Left lobe of liver (tissue), 2 donors: ENCODE measurements at regions not wholly inside any gene's neighbourhood (a gene's known extent, or its start where the extent isn't known, plus 50 kb on each side); places are given as distances from the start of the nearest gene placed in this dataset.
"Not testable (repeated sequence)": the region's sequence is repeated elsewhere in the genome, so short reads cannot be mapped to it uniquely, and the experiment has no call there.

Experiments
- ATAC-seq: fragments of 200-7000 bp; cut with Tn5 transposase; one replicate; pipeline ENCODE4 v1.9.1; 2020; ENCODE audit warnings: mild to moderate bottlenecking, moderate library complexity
- DNase-seq: peaks from one replicate; pipeline ENCODE4 v3.0.0-alpha.2; 2020; ENCODE audit warnings: low spot score
- donor health status: DM: no; HTN: no; CAD: no; lungs with moderate emphysema.
- donor health status: DM: no; HTN: yes; CAD: no.

DNA sequence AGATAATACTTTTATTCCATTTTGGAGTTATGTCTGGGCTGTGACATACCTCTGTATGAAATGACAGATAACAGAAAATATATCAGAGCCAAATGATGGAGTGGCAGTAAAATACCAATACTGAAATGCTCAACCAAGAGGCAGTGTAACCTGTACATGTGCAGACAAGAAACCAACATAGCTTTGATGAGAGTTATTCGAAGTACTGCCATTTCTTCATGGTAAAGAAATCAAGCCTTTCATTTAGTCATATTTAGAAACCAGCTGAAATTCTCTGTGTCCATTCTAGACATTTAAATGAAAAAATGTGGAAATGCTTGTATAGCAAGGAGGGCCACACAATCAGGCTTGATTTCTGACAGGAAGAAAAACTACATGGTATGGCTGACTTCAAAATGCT is 127.1 kb upstream of the PTPRZ1 start:
- DNase-seq (no peak), ATAC-seq (no peak)

DNA sequence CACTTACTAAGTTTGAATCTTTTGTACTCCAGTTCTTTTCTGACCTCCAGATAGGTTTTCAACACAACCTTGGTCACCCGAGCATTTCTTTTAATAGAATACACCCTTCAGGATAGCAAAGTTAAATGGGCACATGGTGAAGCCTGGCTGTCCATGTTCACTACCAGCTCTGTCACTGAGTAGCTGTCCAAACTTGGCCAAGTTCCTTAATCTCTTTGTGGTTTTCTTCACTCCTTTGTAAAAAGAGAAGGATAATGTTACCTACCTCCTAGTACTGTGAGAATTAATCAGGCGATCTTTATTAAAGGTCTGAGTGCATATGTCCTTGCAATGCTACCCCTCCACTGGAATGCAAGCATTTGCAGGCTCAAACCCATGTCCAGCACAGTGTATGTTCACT is 128.1 kb upstream of the PTPRZ1 start:
- DNase-seq = no peak
- ATAC-seq = no peak

DNA sequence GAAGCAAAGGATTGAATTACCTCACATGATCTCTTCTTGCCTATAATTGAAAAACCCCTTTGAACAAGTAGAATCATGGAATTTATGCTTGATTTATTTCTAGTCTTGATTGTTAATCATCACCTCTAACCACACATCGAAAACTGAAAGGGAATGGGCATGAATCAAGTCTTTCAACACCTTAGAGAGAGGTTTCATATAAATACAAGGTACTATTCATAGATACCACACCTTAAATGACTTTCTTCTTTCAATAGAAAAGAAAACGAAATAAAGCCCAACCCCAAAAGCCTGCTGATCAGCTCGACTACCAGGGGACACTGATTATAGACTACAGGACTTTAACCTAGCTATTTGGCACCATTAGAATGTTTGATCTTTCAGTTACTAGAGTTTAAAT is 128.6 kb upstream of the PTPRZ1 start:
- ATAC-seq (no peak), DNase-seq (no peak)

DNA sequence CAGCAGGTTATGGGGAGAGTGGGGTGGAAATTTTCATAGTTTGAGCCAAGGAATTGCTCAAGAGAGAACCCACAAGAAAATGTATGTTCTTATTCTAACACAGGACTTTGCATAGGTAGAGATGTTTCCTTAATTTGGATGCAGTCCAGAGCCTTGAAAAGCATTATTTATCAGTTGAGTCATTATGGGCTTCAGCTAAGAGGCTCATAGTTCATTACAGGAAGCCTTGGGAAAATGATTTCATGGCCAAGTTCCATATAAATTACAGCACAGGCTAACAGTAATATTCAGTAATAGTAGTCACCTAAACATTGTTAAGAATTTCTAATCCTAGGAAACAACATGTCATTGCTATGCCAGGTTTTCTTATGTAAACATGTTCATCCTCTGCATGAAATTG is 131.1 kb upstream of the PTPRZ1 start:
- no peak for ATAC-seq
- DNase-seq = no peak

DNA sequence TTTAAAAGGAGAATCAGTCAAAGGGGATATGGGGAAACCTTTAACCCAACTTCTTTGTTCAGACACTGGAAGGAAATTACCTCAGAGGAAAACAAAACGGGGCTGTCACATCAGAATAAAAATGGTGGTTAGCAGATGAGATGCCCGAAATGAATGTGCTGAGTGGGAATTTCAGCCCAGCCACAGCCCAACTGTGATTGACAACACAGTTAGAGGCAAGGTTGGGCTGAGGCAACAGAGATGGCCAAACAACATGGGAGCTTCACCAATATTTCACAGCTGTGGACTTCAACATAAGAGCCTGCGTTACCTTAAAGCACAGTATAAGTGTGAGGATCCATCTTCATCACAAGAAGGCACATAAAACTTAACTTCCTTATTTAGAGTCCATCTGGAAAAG is 133.5 kb upstream of the PTPRZ1 start:
- ATAC-seq = no peak
- DNase-seq = no peak

DNA sequence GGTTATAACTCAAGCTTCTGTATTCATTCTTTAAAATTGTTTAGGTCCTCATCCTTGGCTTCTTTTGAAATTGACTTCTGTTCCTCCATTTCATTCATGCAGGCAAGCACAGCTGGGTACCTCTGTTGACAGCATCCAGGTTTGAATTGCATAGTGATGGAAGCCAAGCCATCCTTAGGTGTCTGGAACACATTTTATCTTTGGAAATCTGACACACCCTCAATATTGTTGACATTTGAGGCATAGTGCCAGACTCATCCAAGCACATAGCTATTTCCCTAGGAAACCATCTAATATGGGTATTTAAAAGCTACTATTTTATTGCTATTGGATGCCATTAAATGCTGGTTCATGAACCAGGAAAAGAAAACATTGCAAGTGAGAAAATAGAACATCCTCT is 142.1 kb upstream of the PTPRZ1 start:
- DNase-seq (no peak), ATAC-seq (no peak)

DNA sequence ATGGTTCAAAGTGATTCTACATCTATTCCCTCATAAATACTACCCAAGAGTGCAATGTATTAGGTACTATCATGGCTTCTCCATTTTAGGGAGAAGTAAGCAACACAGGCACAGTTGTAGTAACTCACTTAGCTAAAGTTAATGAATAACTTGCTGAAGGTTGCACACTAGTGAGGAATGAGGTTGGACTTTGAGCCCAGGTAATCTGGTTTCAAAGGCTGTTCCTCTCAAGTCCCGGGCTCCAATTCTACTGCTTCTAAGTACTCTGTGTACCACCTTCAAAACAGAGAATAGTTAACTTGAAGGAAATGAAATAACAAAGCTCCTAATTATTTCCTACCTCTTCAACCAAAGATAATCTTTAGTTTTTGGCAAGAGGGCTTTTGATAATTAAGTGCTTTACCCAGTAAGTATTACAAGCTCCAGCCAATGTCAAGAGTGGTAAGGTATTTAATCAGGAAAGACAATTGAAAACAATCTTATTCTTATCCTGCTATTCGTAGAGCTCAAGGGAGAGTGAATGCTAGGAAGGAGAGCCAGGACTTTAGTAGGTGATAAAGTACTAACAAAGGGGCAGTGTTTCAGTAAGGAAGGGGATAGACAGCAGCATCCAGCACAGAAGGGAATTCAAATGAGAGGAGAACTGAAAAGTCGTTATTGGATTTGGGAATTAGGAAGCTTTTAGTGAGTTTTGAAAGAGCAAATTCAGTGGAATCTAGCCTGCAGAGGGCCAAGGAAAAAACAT is 158.2 kb upstream of the PTPRZ1 start:
- ATAC-seq = peak; percentile 100
- DNase-seq = peak; percentile 52

DNA sequence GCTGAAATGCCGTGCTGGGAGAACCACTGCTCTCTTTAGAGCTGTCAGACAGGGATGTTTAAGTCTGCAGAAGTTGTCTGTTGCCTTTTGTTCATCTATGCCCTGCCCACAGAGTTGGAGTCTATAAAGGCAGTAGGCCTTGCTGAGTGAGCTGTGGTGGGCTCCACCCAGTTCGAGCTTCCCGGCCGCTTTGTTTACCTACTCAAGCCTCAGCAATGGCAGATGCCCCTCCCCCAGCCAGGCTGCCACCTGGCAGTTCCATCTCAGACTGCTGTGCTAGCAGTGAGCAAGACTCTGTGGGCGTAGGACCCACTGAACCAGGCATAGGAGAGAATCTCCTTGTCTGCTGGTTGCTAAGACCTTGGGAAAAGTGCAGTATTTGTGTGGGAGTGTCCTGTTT is 160.0 kb upstream of the PTPRZ1 start:
- DNase-seq, ATAC-seq: not testable (repeated sequence)

DNA sequence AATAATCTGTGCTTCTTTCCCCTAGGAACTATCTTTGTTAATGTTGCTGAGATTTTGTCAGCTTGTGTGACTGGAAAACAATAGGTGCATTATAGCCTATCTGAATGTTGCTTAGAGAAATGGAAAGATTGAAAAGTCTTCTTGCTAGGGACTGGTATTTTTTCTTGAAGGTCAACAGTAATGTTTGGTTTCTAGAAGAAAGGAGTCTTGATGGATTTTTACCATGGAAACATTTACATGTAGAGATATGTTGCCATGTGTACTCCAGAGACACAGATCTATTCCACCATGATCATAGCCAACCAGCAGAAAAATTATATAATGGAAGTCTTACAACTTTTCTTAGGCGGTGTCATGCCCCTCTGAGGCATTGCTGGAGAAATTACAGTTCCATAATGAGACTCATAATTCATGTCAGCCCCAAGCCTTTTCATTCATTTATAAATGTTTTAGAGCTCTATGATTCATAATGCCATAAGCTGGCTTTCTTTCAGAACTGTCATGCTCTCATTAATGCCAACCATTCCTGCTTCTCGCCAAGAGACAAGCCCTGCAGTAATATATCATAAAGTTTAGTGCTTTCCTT is 175.1 kb upstream of the PTPRZ1 start:
- no peak for ATAC-seq
- no peak for DNase-seq

DNA sequence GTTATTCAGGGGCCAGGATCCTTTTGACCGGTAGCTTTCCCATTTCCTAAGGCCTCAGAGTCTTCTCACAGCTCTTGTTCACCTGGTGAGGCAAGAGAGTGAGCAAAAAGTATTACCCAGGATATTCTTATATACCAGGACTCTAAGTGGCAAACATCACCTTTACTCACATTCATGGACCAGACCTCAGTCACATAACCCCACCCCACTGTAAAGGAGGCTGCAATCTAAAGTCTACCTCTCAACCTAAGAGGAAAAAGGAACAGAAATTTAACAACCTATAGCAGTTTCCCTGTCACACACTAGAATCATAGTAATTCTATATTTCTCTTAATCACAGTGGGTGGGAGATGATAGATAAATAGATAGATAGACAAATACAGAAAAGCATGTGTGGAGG is 176.0 kb upstream of the PTPRZ1 start:
- DNase-seq = no peak
- no peak for ATAC-seq

DNA sequence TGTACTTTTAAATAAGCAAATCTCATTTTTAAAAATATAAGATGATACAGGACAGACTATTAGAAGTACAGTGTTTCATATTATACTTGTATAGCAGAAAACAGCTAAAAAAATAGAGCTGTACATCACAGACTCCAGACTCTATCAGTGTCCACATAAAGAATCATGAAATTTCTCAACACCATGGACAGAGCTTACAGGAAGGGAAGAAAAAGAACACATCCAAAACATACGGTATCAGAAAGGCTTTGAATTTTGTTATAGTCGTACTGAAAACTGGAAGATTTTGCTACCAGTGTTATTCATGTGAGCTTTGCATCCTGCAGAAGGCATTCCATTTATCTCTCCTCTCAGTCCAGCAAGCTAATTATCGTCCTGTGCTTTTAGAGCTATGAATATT is 183.2 kb upstream of the PTPRZ1 start:
- no peak for ATAC-seq
- no peak for DNase-seq

DNA sequence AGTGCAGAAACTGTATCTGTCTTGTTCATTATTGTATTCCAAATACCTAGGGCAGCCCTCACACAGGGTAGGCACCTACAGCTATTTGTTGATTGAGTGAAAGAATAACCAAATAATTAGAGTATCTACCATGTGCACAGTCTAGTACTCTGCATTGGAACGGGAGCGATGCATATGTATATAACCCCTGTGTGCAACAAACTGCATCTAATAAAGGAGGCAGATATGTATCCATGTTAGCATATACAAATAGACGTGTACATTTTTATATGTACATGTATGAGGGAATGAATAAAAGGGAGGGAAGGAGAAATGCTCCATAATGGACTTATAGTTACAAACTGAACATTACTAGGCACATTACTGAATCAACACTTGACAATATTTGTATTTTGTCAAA is 191.3 kb upstream of the PTPRZ1 start:
- no peak for DNase-seq
- no peak for ATAC-seq

DNA sequence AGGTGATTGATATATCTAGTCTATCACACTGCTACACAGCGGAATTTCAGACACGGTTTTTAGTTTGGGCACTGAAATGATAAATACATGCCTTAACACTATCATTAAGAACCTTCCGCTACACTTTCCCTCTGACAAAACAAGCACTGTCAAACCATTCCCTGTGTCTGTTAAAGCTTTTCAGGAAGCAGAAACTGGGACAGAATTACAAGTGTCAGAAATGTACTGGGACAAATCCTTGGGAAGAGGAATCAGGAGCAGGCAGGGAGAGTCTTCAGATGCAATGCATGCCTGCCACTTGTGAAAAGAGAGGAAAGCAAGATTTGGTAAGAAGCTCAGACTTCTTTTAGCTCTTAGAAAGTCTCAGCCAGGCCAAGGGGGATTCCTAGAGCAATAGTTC is 196.8 kb upstream of the PTPRZ1 start:
- ATAC-seq (no peak), DNase-seq (no peak)

DNA sequence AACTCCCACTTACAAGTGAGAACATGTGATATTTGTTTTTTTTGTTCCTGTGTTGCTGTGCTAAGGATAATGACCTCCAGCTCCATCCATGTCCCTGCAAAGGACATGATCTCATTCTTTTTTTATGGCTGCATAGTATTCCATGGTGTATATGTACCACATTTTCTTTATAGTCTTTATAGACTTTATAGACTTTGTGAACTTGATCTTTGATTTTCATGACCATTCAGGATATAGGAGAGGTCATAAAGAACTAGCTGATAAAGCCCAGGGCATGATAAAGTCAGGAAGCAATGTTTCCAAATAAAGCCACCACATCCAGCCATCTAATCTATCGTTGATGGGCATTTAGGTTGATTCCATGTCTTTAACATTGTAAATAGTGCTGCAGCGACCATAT is 198.5 kb upstream of the PTPRZ1 start:
- not testable (repeated sequence) for DNase-seq, ATAC-seq

DNA sequence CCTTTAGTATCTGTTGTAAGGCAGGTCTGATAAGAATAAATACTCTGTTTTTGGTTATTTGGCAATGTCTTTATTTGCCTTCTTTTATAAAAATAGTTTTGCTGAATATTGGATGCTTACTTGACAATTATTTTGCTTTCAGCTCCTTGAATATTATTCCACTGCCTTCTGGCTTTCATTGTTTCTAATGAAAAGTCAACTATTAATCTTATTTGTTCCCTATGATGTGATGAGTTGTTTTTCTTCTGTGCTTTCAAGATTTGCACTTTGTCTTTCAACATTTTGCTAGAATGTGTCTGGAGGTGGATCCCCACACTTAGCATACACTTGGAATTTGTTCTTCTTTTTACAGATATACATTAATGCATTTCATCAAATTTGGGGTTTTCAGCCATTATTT is 203.8 kb upstream of the PTPRZ1 start:
- DNase-seq = no peak
- ATAC-seq = no peak

DNA sequence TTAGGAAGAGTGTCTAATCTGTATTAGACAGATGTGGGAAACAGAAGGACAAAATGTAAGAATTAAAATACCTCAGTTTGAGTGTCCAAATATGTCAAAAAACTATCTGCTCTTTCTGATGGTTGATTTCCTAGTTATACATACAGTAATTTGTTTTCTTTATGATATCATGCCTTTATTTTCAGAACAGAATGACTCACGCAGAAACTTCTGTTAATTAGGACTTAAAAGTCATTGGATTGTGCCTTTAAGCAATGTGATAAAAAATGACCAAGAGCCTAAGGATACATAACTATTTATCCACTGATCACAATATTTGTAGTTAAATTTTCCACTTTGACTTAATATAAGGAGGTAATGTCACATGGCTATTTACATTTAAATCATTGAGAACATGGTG is 206.7 kb upstream of the PTPRZ1 start:
- DNase-seq (no peak), ATAC-seq (no peak)

DNA sequence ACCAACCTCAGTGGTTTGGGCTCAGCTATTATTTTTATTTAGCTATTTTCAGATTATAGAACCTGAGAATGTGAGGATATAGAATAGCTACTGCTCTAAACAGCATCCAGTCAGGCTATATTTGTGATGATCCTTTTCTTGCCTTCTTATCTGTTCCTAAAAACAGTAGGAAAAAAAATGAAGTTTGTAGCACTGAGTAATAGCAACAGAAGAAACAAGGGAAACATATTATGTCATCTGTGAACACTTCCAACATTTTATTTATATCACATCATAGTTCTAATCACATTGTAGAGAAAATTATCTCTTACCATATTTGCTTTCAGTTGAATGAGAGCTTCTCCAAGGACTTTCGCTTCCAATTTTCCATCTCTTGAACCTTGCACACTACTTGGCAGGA is 229.6 kb upstream of the PTPRZ1 start:
- ATAC-seq = no peak
- no peak for DNase-seq

DNA sequence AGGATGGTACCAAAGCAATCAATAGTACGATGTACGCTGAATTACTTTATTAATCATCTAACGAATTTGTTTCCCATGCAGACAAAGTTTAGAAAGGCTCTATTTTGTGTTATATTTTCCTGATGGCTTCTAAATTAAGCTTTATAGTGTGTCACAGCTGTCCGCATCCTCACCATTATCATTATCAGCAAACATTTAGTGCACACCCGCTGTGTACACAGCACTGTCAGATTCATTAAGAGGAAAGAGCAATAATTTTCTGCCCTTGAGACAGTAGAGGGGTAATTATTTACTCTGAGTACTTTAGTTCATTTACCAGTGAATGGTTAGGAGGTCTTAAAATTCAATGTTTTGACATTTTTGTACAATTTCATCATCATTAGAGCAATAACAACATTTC is 233.3 kb upstream of the PTPRZ1 start:
- ATAC-seq (no peak), DNase-seq (no peak)

DNA sequence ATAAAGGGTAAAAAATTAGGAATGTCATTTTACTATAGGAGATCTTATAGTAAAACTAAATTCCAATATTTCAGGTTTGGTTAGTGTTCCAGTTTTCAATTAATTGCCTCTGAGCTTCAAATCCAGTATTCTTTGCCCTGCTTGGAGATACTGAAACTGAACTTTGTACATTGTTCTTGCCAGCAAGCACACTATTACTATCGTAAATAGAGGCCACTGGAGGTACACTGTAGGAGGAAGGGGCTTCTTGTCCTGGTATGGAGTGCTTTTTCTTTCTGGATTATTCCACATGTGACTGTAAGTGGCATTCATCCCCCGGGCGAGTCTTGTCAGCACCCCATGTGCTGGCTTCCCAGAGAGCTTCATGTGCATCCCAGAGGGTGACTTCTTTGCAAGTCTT is 234.7 kb upstream of the PTPRZ1 start:
- no peak for DNase-seq
- ATAC-seq = no peak

DNA sequence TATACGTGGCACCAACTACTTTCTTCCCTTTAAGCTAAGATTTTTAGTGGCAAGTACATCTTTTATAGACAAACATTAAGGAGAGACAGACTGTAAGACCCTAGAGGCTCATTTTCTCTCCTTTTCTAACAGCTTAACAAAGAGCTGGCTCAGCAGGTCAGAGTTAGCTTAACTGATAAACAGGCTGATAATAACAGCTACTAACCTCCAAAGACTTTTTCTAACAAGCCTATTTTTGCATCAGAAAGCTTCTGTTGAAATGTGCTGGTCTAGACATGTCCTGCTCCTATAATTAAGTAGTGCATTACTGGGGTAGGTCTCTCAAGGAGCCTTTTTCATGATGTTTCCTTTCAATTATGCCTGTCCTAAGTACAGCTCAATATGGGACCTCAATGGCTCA is 238.2 kb upstream of the FAM3C start:
- no peak for DNase-seq
- no peak for ATAC-seq

DNA sequence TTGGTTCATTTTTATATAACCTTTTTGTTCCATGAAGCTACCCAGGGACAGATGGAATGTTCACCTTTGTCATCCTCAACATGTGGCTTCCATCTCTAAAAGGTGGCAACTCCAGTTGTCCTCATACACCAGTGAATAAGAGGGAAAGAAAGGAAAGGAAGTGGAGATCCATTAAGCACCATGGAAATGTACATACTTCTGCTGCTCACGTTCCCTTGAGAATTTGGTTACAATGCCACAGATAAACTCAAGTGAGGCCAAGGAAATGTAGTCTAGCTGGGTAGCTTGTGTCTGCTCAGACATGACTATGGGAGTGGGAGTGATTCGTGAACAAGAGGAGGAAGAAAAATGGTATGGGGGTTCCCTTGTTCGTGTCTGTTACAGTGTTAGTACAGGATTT is 237.1 kb upstream of the FAM3C start:
- DNase-seq (no peak), ATAC-seq (no peak)

DNA sequence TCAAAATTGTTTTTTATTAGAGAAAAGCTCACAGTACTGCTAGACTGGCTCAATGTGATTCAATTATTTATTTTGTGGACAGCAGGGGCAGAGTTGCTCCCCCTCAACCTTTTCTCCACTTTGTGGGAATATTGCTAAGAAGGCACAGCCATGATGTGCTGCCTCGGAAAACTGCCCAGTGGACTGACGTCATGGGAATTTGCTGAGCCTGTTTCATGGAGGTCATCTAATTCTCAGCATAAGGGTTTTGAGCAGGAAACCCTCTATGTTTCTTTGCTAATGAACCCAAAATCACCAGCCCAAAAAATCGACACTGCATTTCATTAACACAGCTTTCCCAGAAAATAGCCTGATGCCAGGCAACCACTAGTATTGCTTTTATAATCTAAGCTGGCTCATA is 228.8 kb upstream of the FAM3C start:
- DNase-seq (no peak), ATAC-seq (no peak)
